GM18505 (cell line): ENCODE measurements at regions not wholly inside any gene's neighbourhood (a gene's known extent, or its start where the extent isn't known, plus 50 kb on each side); places are given as distances from the start of the nearest gene placed in this dataset.
"Not testable (repeated sequence)": the region's sequence is repeated elsewhere in the genome, so short reads cannot be mapped to it uniquely, and the experiment has no call there.

ENCODE experiments used
- ATAC-seq: cut with Tn5 transposase; IDR thresholded peaks from one replicate; pipeline ENCODE4 v1.9.1; 2021; ENCODE audit not compliant: unreplicated experiment
- POLR2A ChIP-seq: IDR thresholded peaks from 4 replicates; pipeline ENCODE4 v1.6.1; 2011; ENCODE audit warnings: borderline replicate concordance; ENCODE audit not compliant: insufficient read depth, insufficient read length; ENCODE audit errors: extremely low read depth

- no peak for ATAC-seq
- no peak for TF ChIP-seq POLR2A
Measured at GRCh38 chr10:36448760-36449691, 676.4 kb upstream of the ANKRD30A start.

GRCh38 chr10:36446881-36447280, 678.5 kb upstream of the ANKRD30A start:
- no peak for ATAC-seq
- no peak for TF ChIP-seq POLR2A

GRCh38 chr10:36443233-36443632, 682.2 kb upstream of the ANKRD30A start:
- no peak for TF ChIP-seq POLR2A
- ATAC-seq: no peak

GRCh38 chr10:36441557-36441956, 683.8 kb upstream of the ANKRD30A start:
- ATAC-seq: no peak
- no peak for TF ChIP-seq POLR2A

- TF ChIP-seq POLR2A: no peak
- ATAC-seq: no peak
Measured at GRCh38 chr10:36440539-36440938, 684.9 kb upstream of the ANKRD30A start.

GRCh38 chr10:36437367-36437766, 688.0 kb upstream of the ANKRD30A start:
- no peak for ATAC-seq
- TF ChIP-seq POLR2A: no peak

- no peak for ATAC-seq
- TF ChIP-seq POLR2A: no peak
Measured at GRCh38 chr10:36428507-36428906, 696.9 kb upstream of the ANKRD30A start.

- no peak for ATAC-seq
- no peak for TF ChIP-seq POLR2A
Measured at GRCh38 chr10:36425131-36425797, 700.1 kb upstream of the ANKRD30A start.

GRCh38 chr10:36424502-36424901, 700.9 kb upstream of the ANKRD30A start:
- no peak for TF ChIP-seq POLR2A
- ATAC-seq: no peak

GRCh38 chr10:36423821-36424248, 701.6 kb upstream of the ANKRD30A start:
- no peak for ATAC-seq
- TF ChIP-seq POLR2A: no peak

- TF ChIP-seq POLR2A: no peak
- ATAC-seq: no peak
Measured at GRCh38 chr10:36421992-36422391, 703.4 kb upstream of the ANKRD30A start.

- no peak for TF ChIP-seq POLR2A
- no peak for ATAC-seq
Measured at GRCh38 chr10:36416513-36416912, 708.9 kb upstream of the ANKRD30A start.

- TF ChIP-seq POLR2A: no peak
- no peak for ATAC-seq
Measured at GRCh38 chr10:36412942-36413341, 712.5 kb upstream of the ANKRD30A start.

- not testable (repeated sequence) for ATAC-seq
Measured at GRCh38 chr10:36400238-36400637, 725.2 kb upstream of the ANKRD30A start.
